Stimulated activated memory B cell treated with anti-CD40 and anti-IgM and Interleukin-4, amounts not matched to agents 10 μg/mL and 1 μg/mL and 100 μg/mL, for 72 hours (primary cell): ENCODE measurements at regions not wholly inside any gene's neighbourhood (a gene's known extent, or its start where the extent isn't known, plus 50 kb on each side); places are given as distances from the start of the nearest gene placed in this dataset.
"Not testable (repeated sequence)": the region's sequence is repeated elsewhere in the genome, so short reads cannot be mapped to it uniquely, and the experiment has no call there.

Experiments used
- ATAC-seq: fragments of 150-1000 bp; cut with Tn5 transposase; 2 replicates; pipeline ENCODE4 v1.10.0; 2021
- H3K27ac Mint-ChIP-seq: one replicate; pipeline ENCODE4 v1.8.0; 2022; ENCODE audit warnings: mild to moderate bottlenecking, mixed read lengths
- H3K27me3 Mint-ChIP-seq: one replicate; pipeline ENCODE4 v1.8.0; 2022; ENCODE audit warnings: mixed read lengths
- H3K36me3 Mint-ChIP-seq: one replicate; pipeline ENCODE4 v1.8.0; 2022; ENCODE audit warnings: mixed read lengths
- H3K4me1 Mint-ChIP-seq: one replicate; pipeline ENCODE4 v1.8.0; 2022; ENCODE audit warnings: mixed read lengths
- H3K4me3 Mint-ChIP-seq: one replicate; pipeline ENCODE4 v1.8.0; 2022; ENCODE audit warnings: mild to moderate bottlenecking, moderate library complexity, mixed read lengths
- H3K9me3 Mint-ChIP-seq: one replicate; pipeline ENCODE4 v1.8.0; 2022; ENCODE audit warnings: mixed read lengths

DNA sequence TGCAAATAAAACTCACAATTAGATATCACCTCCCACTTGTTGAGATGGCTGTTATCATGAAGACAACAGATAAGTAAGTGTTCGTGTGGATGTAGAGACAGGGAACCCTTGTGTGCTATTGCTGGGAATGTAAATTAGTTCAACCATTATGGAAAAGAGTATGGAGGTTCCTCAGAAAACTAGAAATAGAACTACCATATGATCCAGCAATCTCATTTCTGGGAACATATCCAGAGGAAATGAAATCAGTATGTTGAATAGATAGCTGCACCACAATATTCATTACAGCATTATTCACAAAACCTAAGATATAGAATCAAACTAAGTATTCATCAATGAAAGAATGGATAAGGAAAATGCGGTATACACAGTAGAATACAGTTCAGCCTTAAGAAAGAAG is 418.7 kb upstream of the CNTN6 start:
- H3K27ac Mint-ChIP-seq = no peak overlapping the region
- H3K9me3 Mint-ChIP-seq = peaks cover 11% of the 10 kb centered on the region
- H3K36me3 Mint-ChIP-seq = no peaks in the 10 kb centered on the region
- no peak for ATAC-seq
- no peaks in the 10 kb centered on the region for H3K27me3 Mint-ChIP-seq
- H3K4me1 Mint-ChIP-seq = no peaks in the 10 kb centered on the region
- H3K4me3 Mint-ChIP-seq = no peak overlapping the region

DNA sequence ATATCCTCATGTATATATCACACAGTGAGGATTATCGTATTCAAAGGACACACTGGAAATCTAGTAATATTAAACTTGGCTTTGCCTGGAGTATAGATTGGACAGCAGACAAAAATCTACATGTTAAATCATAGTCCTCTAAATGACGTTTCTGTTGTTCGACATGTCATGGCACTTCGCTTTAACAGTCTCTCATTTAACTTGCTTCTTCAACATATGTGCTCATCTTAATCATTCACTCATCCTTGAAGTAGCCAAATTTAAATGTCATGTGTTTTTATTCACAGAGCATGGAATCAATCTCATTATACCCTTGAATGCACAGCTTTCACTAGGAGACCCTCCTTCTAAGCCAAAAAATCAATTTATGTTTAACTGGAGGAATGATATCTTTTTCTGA is 417.0 kb upstream of the CNTN6 start:
- Mint-ChIP-seq H3K27me3 (no peaks in the 10 kb centered on the region), H3K4me1 (no peaks in the 10 kb centered on the region), H3K36me3 (no peaks in the 10 kb centered on the region), H3K9me3 (peaks cover 11% of the 10 kb centered on the region), H3K4me3 (no peak overlapping the region), H3K27ac (no peak overlapping the region)
- ATAC-seq = no peak

DNA sequence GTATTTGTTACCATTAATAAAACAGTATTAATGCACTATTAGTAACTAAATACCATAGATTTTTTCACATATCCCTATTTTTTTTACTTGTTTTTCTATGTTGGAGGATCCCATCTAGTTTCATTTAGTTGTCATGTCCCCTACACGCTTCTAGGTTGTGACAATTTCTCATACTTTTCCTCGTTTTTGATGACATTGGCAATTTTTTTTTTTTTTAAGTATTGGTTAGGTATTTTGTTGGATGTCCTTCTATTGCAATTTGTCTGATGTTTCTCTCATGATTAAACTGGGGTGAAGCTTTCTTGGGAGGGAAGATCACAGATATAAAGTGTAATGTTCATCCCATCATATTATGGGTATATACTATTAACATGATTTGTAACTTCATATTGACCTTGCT is 409.1 kb upstream of the CNTN6 start:
- no peaks in the 10 kb centered on the region for H3K4me1 Mint-ChIP-seq
- H3K9me3 Mint-ChIP-seq = no peaks in the 10 kb centered on the region
- H3K4me3 Mint-ChIP-seq = no peak overlapping the region
- no peaks in the 10 kb centered on the region for H3K27me3 Mint-ChIP-seq
- H3K27ac Mint-ChIP-seq = no peak overlapping the region
- H3K36me3 Mint-ChIP-seq = no peaks in the 10 kb centered on the region
- ATAC-seq = no peak

DNA sequence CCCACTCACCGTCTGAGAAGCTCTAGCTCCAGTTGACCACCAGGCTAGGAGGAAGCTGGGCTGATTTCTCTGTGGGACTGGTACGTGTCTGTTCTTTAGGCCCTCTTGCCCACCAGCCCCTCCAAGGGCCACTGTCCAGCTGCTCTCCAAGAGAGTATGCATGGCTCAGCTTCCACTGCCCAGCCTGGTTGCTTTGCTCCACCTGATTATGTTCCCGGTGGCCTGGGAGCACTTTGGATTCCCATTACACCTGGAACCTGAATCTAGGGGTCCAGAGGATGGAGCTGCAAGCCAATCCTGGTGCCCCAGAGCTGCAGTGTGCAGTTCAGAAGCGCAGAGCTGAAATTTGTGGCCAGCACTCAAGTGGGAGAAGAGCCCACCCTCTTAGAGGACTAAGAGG is 402.1 kb upstream of the CNTN6 start:
- ATAC-seq = peak; percentile 36
- Mint-ChIP-seq H3K27me3 (no peaks in the 10 kb centered on the region), H3K27ac (no peak overlapping the region), H3K4me1 (no peaks in the 10 kb centered on the region), H3K36me3 (no peaks in the 10 kb centered on the region), H3K4me3 (no peak overlapping the region), H3K9me3 (peaks cover 7% of the 10 kb centered on the region)

DNA sequence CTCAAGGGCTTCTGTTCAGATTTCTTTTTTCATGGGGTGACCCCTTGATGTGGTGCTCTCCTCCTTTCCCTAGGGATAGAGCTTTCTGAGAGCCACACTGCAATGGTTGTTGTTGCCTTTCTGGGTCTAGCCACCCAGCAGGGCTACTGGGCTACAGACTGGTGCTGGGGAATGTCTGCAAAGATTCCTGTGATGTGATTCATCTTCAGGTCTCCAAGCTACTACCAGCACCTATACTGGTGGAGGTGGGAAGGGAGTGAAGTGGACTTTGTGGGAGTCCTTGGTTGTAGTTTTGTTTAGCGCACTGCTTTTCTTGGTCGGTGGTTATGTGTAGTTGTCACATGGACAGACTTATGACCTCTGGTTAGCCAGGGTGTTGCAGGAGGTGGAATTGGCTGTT is 392.3 kb upstream of the CNTN6 start:
- no peak overlapping the region for H3K4me3 Mint-ChIP-seq
- no peak for ATAC-seq
- H3K36me3 Mint-ChIP-seq = no peaks in the 10 kb centered on the region
- peaks cover 11% of the 10 kb centered on the region for H3K9me3 Mint-ChIP-seq
- no peaks in the 10 kb centered on the region for H3K27me3 Mint-ChIP-seq
- no peaks in the 10 kb centered on the region for H3K4me1 Mint-ChIP-seq
- H3K27ac Mint-ChIP-seq = no peak overlapping the region

DNA sequence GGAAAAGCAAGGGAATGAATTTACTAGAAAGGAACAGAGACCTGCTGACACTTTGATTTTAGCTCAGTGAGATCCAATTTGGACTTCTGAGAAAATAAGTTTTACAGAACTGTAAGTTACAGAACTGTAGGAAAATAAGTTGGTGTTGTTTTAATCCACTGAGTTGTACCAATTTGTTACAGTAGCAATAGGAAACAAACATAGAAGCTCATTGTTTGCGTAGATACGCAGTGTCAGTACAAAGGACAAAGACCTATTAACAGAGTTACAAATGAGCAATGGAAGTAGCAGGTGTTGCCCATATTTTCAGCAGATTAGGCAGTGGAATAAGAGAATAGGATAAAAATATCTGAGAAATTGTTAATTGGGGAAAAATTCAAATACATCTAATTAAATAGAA is 385.8 kb upstream of the CNTN6 start:
- H3K9me3 Mint-ChIP-seq = no peaks in the 10 kb centered on the region

DNA sequence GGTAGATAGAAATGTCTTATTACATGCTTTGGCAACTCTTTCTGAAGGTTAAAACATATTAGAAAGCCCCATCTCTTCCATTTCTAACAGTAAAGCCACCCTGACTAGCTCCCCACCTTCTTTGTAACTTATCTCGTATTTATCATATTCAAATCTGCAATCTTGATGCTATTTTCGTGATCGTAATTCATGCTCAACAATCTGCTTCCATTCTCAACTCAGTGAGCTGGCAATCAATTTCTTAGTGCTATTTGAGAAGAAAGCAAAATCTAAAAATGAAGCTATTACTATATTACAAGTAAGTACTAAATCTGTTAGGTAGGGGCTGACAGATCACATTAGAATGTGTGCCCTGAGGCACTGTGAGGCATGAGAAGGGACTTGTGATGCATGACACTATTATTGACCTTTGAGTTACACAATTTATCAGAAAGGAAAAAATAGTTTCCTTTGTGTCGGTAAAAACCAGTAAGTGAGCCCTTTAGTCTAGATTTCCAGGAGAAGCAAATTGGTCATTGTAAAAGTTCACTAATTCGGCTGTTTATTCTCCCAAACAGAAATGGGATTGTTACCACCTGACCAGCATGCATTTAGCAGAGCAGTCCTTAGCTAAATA is 379.7 kb upstream of the CNTN6 start:
- Mint-ChIP-seq H3K9me3 (no peaks in the 10 kb centered on the region), H3K27ac (no peak overlapping the region), H3K36me3 (no peaks in the 10 kb centered on the region), H3K4me3 (no peak overlapping the region), H3K27me3 (no peaks in the 10 kb centered on the region), H3K4me1 (no peaks in the 10 kb centered on the region)
- no peak for ATAC-seq

More for the DNA sequence above, 385.8 kb upstream of the CNTN6 start:
- no peak for ATAC-seq
- H3K36me3 Mint-ChIP-seq = no peaks in the 10 kb centered on the region
- no peak overlapping the region for H3K27ac Mint-ChIP-seq
- H3K4me3 Mint-ChIP-seq = no peak overlapping the region
- no peaks in the 10 kb centered on the region for H3K27me3 Mint-ChIP-seq
- no peaks in the 10 kb centered on the region for H3K4me1 Mint-ChIP-seq

DNA sequence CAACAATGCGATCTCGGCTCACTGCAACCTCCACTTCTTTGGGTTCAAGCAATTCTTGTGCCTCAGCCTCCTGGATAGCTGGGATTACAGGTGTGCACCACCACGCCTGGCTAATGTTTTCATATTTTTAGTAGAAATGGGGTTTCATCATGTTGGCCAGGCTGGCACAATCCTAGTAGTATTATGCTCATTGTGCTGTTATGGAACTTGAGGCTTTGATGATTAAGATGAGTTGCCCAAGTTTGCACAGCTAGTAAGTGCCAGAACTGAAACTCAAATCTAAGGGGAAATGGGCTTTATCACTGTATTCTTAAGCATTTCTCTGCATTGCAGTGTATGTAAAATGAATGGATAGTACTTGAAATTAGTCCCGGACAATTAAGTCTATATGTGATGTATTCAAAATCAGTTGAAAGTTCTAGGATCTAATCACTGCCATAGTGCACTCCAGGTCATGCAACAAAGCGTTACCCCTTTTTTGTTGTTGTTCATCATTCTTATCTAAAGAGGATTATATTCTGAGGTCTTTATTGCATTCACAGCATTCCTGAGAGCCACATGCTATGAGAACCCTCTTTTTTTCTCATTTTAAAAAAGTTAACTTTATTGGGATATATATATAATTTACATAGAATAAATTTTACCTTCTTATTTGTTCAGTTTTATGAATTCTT is 378.7 kb upstream of the CNTN6 start:
- Mint-ChIP-seq H3K27me3 (no peaks in the 10 kb centered on the region), H3K27ac (no peak overlapping the region), H3K4me3 (no peak overlapping the region), H3K36me3 (no peaks in the 10 kb centered on the region), H3K9me3 (peaks cover 2% of the 10 kb centered on the region), H3K4me1 (no peaks in the 10 kb centered on the region)
- no peak for ATAC-seq

DNA sequence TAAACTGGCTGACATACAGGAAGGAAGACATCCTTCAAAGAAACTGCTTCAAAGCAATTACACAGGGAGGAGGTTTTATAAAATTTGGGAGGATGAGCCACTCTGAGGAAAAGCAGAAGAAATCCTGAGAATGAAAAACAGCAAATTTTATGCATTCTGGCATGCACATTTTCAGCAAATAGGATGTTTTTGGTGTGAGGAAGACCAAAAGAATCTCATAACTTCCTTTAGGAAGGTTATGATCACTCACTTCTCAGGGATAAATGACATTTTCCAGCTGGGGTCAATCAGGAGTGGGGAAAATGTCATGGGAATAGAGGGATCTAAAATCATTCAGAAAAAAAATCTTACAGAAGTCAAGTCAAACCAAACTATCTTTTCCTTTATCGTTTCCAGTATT is 371.7 kb upstream of the CNTN6 start:
- ATAC-seq = no peak
- no peak overlapping the region for H3K4me3 Mint-ChIP-seq

DNA sequence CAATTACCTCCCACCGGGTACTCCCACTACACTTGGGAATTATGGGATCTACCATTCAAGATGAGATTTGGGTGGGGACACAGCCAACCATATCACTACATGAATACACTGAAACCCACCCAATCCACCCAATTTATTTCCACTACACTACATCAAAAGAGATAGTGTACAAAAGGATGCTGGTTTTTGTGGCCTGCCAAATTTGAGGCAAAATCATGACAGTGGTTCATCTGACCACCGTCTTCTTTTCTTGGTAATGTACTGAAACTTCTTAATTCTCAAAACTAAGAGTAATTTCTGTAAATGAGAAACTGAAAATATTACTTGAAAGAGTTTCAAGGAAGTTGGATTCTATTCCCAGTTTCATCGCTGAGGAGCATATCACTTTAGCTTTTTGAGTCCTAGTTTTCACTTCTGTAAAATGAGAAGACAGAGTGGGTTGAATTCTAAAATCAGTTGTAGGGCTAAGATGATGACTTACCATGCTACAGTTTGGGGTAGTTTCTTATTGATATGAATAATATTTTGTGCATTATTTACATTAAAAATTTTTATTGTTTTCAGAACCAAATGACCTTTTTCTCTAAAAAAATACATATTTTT is 360.4 kb upstream of the CNTN6 start:
- no peaks in the 10 kb centered on the region for H3K4me1 Mint-ChIP-seq

More for the DNA sequence above, 371.7 kb upstream of the CNTN6 start:
- Mint-ChIP-seq H3K36me3 (no peaks in the 10 kb centered on the region), H3K9me3 (peaks cover 2% of the 10 kb centered on the region), H3K4me1 (no peaks in the 10 kb centered on the region), H3K27ac (no peak overlapping the region), H3K27me3 (no peaks in the 10 kb centered on the region)

DNA sequence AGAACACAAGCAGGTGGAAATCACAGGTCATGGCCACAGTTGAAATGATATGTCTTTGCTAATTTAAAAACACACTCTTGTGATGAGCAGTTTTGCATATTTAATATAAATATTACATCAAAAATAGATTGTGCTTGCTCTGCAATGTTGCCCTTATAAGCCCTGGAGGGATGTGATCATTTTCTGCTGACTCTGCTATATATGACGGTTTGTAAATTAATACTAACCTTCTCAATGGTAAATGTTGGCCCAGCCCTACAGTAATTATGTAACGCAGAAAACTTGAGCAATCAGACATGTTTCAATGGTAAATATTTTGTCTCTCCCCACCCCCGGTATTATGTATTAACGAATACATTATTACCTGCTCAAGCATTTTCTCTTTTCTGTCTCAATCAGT is 359.5 kb upstream of the CNTN6 start:
- H3K36me3 Mint-ChIP-seq = no peaks in the 10 kb centered on the region
- peaks cover 9% of the 10 kb centered on the region for H3K27me3 Mint-ChIP-seq
- H3K4me3 Mint-ChIP-seq = no peak overlapping the region
- H3K4me1 Mint-ChIP-seq = no peaks in the 10 kb centered on the region
- H3K27ac Mint-ChIP-seq = no peak overlapping the region
- H3K9me3 Mint-ChIP-seq = peaks cover 3% of the 10 kb centered on the region
- ATAC-seq = no peak

More for the DNA sequence above, 360.4 kb upstream of the CNTN6 start:
- Mint-ChIP-seq H3K9me3 (peaks cover 3% of the 10 kb centered on the region), H3K27ac (no peak overlapping the region), H3K27me3 (peaks cover 9% of the 10 kb centered on the region), H3K4me3 (no peak overlapping the region), H3K36me3 (no peaks in the 10 kb centered on the region)
- no peak for ATAC-seq

DNA sequence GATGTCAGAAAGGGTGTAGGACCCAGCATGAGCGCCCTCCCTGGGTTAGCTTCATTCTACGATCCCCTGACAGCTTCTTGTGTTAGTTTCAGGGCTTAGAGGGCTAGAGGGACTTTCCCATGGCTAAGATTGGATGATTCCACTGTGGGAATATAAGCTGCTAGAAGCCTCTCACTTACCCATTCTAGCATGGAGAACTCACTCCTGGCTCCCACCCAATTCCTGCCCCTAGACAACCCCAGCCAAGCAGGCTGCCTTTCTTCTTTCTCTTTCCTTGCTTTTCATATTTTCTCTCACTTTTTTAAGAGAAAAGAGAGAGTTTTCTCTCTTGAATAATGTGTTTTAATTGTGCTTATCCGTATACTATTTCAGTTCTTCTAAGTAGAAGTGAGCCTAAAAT is 335.1 kb upstream of the CNTN6 start:
- Mint-ChIP-seq H3K27me3 (no peaks in the 10 kb centered on the region), H3K36me3 (no peaks in the 10 kb centered on the region), H3K4me3 (no peak overlapping the region)

DNA sequence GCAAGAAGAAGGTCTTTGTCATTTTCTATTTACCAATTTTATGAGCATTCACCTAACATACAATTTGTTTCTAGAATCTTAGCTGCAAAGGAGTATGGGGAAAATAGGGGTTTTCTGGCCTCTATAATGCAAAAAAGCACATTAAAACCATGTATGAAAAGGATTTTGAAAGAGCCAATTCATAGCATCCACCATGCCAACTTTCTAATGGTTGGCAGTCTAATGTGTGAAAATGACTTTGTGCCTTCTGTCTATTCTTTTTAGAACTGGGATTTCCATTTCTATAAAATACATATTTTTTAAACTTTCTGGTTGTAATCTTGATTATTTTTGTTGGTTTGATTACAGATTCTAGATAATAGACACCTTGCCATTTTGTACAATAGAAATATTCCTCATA is 333.7 kb upstream of the CNTN6 start:
- H3K27ac Mint-ChIP-seq = no peak overlapping the region
- no peaks in the 10 kb centered on the region for H3K27me3 Mint-ChIP-seq
- H3K4me1 Mint-ChIP-seq = no peaks in the 10 kb centered on the region
- ATAC-seq = no peak
- H3K4me3 Mint-ChIP-seq = no peak overlapping the region
- H3K36me3 Mint-ChIP-seq = no peaks in the 10 kb centered on the region
- H3K9me3 Mint-ChIP-seq = peaks cover 9% of the 10 kb centered on the region

More for the DNA sequence above, 335.1 kb upstream of the CNTN6 start:
- H3K4me1 Mint-ChIP-seq = no peaks in the 10 kb centered on the region
- ATAC-seq = no peak
- H3K27ac Mint-ChIP-seq = no peak overlapping the region
- peaks cover 9% of the 10 kb centered on the region for H3K9me3 Mint-ChIP-seq

DNA sequence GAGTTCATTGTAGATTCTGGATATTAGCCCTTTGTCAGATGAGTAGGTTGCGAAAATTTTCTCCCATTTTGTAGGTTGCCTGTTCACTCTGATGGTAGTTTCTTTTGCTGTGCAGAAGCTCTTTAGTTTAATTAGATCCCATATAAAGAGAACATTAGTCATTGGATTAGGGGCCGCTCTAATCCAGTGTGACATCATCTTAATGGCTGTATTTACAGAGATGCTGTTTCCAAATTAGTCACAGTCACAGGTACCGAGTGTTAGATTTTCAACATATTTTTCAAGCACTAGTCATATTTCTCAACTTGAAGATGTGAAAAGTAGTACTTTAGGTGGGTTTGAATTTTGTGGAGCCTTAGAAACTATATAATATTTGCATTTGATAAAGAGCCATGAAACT is 319.4 kb upstream of the CNTN6 start:
- not testable (repeated sequence) for H3K27ac Mint-ChIP-seq, H3K4me1 Mint-ChIP-seq, ATAC-seq, H3K36me3 Mint-ChIP-seq, H3K27me3 Mint-ChIP-seq, H3K4me3 Mint-ChIP-seq, H3K9me3 Mint-ChIP-seq

DNA sequence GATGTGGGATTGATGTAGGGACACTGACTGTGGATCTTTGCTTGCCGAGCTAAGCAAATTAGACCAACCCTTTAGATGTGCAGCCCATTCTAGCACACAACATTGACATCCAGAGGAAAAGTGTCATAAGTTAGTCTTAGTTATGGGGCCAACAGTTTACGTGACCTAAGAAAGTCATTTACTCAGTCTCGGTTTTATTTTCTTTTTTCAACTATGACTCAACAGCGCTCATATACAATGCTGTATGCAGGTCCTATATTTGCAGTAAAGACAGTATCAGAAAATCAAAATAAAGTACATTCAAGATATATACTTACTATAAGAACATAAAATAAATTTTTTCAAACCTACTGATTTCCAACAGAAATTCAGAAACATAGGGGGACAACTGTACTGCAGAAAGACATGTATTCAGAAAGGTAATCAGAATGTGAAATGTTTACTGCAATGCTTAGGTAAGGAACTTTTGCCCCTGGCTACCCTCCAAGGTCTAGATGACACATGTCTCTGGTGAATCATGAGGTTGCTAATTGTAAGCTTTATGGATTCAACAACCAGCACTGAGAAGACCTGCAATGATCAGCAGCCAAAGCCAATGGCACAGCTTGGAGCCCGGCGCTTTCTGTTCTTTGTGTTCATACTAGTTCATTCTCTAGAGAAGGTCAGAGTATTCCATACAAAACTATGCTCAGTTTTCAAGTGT is 317.5 kb upstream of the CNTN6 start:
- Mint-ChIP-seq H3K27ac (no peak overlapping the region), H3K9me3 (no peaks in the 10 kb centered on the region), H3K36me3 (no peaks in the 10 kb centered on the region), H3K27me3 (no peaks in the 10 kb centered on the region), H3K4me1 (no peaks in the 10 kb centered on the region), H3K4me3 (no peak overlapping the region)
- no peak for ATAC-seq

DNA sequence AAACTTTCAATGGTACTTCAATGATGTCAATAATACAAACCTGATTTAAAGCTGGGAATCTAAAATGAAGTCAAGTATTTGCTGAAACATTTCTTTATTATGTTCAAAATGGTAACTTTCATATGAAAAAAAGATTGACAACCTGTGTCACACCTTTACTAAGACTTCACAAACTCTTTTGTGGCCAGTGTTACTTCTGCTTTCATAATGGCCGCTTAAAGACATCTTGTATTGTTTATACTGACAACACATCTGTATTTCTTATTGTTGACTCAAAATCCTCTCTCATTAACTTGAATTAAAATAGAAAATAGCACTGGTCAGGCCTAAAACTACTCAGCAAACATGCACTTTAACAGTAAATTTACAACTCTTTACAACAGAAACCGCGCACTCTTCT is 312.3 kb upstream of the CNTN6 start:
- H3K9me3 Mint-ChIP-seq = peaks cover 5% of the 10 kb centered on the region
- no peaks in the 10 kb centered on the region for H3K27me3 Mint-ChIP-seq
- no peaks in the 10 kb centered on the region for H3K36me3 Mint-ChIP-seq
- H3K27ac Mint-ChIP-seq = no peak overlapping the region
- H3K4me1 Mint-ChIP-seq = no peaks in the 10 kb centered on the region
- no peak for ATAC-seq
- H3K4me3 Mint-ChIP-seq = no peak overlapping the region
